ENCODE measurements at regions not wholly inside any gene's neighbourhood (a gene's known extent, or its start where the extent isn't known, plus 50 kb on each side); places are given as distances from the start of the nearest gene placed in this dataset.

DNA sequence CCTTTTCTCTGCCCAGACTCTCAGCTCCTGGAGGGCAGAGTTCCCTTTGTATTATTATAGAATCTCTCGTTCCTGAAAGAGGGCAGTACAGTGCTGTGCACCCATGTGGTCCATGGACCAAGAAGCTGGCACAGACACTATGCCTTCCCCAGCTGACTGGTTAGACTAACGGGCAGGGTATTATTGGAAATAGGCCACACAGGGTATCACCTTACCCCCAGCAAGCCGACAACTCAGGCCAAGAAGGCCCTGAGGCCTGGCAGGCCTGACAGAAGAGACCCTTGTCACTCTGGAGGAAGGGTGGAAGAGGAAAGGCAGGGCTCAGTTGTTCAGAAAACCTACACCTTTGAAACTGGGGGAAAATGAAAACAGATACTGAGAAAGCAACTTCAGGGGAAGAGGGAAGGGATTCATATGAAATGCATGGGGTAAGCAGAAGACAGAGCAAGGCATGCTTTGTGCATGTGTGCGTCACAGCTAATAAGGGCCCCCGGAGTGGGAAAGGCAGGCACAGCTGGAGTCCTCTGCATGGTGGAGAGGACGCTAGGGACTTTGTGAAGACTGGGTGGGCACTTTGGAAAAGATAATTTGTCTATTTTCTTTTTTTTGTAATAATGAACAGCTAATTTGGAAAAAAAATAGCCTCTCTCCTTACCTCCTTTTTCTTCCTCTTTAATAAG, 476.8 kb upstream of the CELF4 start:
- no peak for DNase-seq (ENCODE audit: low read depth in 2 of 2)

DNA sequence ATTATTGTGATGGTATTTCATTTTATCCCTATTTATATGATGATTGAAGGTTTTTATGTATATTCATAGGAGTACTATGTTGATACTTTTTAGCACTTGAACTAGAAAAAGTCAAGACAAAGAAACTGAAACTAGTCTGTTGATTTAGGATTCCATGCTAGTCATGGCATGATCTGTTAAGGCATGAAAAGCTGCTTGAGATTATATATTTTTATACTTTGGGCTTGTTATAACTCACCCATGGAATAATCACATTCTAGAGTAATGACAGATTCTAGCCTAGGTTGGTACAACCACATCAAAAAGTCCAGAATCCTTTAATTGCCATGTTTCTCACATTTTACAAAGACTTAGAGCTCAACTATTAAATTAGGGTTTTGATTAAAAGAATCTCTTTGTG, 472.6 kb upstream of the CELF4 start:
- no peak for DNase-seq (ENCODE audit: low read depth in 2 of 2)

DNA sequence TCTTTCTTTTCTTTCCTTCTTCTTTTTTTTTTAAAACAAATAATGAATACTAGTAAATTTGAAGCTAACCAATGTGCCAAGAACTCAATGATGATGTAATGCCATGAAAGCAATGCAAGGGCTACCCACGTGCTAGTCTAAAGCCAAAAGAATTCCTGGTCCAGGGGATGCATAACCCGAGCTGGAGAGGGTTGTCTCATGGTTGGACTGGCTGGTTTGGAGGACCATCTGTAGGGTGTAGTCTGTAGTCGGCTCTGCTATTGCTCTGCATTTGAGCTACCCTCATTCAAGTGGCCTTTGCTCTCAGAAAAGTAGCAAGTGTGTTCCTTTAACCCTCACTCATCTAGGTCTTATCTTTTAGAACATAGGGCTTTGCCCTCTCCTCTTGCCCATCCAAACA, 469.6 kb upstream of the CELF4 start:
- DNase-seq (ENCODE audit: low read depth in 2 of 2): no peak

DNA sequence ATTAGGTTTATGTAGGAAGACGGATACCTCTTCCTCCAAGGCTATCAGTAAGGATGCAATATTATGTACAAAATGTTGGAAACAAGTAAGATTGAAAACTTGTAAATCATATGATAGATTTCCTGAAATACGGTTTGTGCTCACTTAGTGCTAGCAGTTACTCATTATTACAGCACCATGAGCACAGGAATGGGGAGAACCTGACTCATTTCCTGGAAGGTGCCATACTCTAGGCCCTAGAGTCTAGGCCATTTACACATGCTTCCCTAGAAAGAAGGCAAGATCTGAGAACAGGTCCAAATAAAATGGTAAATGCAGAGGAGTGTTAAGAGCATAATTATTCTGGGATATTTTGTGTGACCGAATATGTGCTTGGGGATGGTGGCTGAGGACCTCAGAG, 467.7 kb upstream of the CELF4 start:
- no peak for DNase-seq (ENCODE audit: low read depth in 2 of 2)

DNA sequence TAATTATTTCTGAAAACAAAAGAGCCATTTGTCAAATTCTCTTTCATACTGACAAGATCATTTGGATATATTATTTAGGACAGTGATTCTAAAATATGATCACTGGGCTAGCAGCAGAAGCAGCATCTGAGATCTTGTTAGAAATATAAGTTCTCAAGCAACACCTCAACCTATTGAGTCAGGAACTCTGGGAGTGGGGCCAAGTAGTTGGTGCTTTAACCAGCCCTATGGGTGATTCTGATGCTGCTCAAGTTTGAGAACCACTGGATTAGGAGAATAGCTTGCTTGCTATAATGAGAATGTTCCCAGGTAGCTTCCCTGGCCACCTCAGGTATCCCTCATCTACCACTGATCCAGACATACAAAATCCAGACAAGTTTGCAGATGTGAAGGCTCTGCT, 466.9 kb upstream of the CELF4 start:
- DNase-seq (ENCODE audit: low read depth in 2 of 2): no peak

DNA sequence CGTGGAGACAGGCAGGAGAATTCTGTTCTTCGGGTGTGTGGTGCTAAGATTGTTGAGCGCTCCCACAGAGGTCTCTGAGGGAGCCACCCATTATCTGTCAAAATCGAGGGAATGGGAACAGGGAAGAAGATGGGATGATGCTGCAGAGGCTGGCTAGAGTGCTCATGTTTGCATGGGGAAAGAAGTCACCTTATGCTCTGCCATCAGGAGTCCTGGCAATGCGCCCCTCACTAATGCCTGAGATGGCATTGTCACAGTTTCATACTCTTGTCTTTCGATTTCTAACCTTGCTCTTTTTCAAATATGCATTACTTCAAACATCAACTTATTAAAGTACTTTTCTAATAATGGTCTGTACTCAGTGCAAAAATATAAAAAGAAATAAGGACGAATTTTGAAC, 463.3 kb upstream of the CELF4 start:
- DNase-seq (ENCODE audit: low read depth in 2 of 2): no peak

DNA sequence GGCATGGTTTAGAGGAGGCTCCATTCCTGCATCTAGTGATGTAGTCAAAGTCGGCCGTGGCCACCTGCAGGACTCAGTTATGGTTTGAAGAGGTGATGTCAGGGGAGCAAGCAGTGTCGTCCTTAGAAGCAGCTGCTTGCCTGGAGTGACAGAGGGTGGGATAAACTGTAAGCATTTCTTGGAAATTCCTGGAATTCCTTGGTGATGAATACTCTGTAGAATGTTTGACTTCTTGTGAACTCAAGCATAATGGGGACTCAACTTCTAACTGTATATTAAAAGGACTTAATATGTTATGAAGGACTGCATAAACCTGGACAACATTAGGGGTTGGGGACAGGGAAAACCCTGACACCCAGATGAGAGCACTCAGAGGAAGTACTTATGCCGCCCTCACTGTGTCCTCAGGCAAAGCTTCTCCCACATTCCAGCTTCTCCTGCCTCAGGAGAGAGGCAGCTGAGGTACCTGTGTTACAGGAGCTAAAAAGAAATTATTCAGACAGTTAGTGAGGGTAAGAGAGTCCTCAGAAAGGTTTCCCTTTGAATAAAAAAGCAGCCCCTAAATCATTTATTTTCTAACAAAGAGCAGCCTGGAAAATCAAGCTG, 459.9 kb upstream of the CELF4 start:
- DNase-seq (ENCODE audit: low read depth in 2 of 2): no peak

DNA sequence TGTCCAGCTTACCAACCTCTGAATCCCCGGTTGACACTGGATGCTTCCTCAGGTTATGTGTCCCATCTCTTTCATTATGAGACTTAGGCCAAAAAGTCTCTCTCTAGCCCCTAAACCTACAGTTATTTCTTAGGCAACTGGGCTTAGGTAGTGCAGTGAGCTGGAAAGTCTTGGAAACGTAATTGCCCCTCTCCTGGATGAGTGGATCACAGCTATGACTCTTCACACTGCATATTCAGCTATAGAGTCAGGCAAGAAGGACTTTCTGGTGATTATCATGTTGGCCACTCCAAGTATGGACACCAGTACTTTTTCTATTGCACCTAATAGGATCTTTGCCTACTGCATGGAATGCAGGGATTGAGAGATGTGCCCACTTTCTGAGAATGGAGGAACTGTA, 458.3 kb upstream of the CELF4 start:
- no peak for DNase-seq (ENCODE audit: low read depth in 2 of 2)

DNA sequence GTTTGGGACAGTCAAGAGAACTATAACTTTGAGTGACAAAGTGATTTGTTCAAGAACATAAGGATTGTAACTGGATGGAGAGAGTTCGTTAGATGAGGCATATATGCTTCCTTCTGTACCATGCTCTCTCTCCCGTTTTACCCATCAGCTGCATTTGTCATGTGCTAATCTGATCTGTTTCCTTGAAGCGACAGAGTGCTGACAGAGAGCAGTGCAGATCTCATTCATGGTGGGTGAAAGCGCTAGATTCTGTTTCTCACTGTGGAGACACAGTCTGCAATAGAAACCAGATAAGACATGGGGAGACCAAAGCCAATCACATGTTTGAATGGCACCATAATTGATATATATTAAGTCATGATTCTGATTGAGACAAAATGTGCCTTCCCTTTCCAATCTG, 456.6 kb upstream of the CELF4 start:
- DNase-seq (ENCODE audit: low read depth in 2 of 2): no peak

DNA sequence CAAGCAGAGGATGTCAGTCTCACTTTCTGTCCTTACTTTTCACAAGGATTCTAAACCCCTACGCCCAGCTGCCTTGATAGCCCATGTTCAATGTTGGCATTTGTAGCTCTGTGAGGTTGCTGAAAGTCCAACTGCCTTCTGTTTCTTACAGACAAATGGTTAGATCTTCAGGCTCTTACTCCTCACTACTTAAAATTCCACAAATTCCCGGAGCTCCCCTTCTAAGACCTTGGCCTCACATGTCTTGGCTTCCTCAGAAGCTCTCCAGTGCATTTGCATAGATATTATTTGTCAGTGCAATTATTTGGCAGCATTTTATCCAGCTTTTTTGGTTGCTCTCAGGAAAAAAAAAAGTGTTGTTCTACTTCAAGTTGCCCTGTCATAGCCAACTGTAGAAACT, 453.7 kb upstream of the CELF4 start:
- DNase-seq (ENCODE audit: low read depth in 2 of 2): no peak

DNA sequence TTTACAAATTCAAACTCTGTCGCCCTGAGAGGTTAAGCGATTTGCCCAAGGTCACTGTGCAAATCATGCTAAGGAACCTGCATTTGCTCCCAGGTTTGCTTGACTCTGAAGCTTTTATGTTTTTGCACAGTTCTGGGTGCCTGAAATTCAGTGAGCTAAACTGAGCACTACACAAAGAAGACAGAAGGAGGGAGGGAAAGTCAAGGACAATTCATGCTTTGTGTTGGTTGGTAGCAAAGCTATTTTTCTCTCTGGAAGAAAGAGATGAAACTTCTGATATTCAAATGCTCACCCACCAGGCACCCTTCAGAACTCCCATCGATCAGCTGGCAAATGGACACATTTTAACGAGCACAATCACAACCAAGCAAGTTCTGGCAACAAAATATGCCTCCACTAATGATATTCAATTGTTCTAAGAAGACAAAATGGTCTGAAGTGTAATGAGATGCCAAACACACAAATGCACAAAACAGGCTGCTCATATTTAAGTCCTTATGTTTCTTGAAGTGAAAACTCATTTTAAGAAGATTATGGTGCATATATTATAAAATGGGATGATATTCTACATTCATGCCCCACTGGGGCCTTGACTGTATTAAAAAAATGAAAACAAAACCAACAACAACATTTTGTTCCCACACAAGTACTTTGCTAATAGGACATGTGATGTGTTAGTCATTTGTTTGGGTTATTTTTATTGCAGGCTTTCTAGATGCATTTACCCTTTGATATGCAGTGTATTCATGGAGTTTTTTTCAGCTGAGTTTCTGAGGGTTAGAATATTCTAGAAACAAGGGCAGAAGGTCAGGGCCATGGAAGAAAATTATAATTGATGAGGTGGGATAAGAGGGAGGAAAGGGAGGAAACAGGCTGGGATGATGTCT, 445.6 kb upstream of the CELF4 start:
- no peak for DNase-seq (ENCODE audit: low read depth in 2 of 2)

DNA sequence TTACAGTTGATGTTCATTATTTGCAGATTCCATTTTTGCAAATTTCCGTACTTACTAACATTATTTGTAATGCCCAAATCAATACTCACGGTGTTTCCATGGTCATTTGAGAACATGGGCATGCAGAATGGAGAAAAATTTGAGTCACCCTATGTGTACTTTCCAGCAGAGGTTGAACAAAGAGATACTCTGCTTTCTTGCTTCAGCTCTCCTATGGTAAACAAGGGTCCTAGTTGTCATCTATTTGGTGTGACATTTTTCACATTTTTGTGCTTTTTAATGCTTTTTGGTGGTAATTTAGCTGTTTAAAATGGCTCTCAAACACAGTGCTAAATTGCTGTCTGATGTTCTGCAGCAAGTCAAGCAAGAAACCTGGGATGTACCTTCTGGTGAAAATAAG, 444.4 kb upstream of the CELF4 start:
- no peak for DNase-seq (ENCODE audit: low read depth in 2 of 2)

DNA sequence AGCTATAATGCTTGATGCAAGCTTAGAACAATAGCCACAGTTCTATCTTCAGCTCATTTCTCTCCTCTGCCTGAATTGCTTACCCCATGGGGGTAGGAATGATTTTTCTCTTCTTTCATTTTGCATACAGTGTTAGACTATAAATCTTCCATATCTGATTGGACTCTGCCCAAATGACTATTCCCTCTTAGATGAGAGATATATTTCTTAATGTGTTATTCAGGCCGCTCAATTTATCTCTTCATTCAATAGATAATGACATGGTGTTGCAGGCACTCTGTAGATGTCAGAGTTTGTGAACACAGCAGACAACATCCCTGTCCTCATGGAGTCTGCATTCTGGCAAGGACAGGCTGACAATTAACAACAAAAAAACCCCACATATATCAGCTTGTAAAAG, 443.7 kb upstream of the CELF4 start:
- DNase-seq (ENCODE audit: low read depth in 2 of 2): no peak

DNA sequence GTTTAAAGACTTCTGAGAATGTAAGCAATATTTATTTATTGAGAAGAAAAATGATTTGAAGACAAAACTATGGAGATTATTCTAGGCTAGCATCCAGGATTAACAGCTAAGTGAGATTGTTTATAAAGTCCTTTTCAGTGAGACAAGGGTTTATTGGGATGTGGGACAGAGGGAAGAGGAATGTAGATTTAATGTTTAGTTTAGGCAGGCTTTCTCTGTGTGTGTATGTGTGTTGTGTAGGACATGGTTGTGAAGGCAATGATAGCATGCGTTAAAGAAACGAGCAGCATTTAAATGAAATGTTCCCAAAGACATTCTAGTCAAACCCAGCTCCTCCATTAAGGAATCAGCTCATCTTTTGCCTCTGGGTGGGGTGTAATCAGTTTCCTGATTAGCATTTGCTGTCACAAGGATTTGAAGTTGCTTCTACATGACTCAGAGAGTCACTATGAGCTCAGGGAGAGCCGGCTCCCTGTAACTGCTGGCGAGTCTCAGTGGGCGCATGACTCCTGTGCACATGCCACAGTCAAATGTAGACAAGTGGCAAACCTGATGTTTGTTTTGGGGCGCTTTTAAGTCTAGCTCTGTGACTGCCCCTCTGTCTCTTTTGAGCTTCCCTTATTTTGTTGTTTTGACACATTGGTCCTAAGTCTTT, 442.2 kb upstream of the CELF4 start:
- no peak for DNase-seq (ENCODE audit: low read depth in 2 of 2)

DNA sequence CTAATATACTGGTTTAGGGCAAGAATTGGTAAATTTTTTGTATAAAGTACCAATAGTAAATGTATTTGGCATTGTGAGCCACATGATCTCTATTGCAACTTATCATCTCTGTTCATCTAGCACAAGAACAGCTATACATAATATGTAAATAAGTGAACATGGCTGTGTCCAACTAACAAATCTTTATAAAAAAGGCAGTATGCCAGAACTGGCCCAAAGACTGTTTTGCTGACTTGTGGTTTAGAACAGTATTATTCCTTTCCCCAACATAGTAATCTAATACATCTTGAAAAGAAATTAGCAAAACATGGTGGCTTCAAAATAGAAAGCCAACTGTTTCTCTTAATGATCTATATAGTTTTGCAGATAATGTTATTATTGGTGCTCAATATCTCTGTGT, 441.4 kb upstream of the CELF4 start:
- no peak for DNase-seq (ENCODE audit: low read depth in 2 of 2)

DNA sequence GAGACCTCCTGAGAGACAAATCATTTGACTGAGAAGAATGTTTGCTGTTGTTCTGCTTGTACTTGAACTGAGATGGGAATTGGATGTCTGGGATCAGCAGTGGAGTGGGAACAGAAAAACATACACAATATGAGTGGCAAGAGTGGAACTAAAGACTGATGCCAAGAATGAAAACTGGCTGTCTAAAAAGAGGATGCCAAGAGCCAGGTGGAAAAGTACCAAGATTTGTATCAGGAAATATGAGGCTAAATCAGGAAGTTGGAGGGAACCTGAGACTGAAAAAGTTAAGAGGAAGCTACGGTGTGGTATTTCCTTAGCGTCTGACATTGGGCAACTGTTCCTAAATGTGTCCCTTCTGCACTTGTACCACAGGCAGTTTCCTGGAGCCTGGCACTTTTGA, 440.9 kb upstream of the CELF4 start:
- DNase-seq (ENCODE audit: low read depth in 2 of 2): no peak

DNA sequence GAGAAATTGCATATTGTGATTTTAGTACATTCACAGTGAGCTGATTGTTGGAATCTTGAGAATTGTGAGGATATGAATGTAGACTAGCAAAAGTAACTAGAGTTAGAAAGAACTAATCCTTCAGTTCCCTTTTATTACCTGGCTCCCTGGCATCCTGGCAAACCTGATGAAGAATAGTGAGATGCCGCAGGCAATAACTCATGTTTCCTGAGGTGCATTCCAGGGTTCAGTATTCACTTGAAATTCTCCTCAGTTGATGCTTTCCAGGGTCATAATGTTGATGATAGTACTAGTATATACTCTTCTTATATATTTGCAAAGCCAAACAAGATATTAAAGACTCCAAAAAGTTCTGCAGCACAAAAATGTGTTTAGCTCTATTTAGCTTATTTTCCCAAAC, 432.1 kb upstream of the CELF4 start:
- DNase-seq (ENCODE audit: low read depth in 2 of 2): no peak

DNA sequence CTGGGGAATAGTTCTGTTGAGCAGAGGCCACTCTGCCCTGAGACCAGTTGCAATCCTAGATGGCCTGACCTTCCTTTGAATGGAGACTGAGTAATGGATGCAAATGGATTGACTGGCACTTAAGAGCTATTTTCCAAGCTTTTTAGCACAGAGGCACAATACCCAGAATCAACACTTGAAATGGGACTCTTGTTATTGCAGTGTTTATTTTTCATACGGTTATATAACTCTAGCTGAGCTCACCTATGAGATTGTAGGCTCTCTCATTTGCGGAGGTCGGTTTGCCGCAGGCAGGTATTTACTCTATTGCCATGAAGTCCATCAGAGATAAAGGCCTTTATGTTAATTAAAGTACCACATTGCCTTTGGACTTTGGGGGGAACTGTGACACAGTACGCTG, 422.3 kb upstream of the CELF4 start:
- DNase-seq (ENCODE audit: low read depth in 2 of 2): no peak

DNA sequence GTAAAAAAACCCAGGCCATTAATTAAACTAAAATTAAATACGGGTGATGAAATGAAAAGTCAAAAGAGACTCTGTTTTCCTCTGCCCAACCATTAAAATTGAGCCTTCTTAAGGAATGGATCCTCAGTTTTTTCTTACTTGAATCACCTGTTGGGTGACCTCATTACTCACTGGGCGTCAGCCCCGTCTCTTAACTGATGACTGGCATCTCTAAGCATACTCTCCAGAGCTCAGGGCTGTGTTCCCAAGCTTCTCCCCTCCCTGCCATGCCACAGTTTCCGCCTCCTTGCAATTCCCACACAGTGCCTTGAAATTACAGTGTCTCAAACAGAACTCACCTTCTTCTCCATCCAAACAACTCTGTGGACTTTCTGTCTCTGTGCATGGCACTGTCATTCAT, 421.1 kb upstream of the CELF4 start:
- DNase-seq (ENCODE audit: low read depth in 2 of 2): no peak

DNA sequence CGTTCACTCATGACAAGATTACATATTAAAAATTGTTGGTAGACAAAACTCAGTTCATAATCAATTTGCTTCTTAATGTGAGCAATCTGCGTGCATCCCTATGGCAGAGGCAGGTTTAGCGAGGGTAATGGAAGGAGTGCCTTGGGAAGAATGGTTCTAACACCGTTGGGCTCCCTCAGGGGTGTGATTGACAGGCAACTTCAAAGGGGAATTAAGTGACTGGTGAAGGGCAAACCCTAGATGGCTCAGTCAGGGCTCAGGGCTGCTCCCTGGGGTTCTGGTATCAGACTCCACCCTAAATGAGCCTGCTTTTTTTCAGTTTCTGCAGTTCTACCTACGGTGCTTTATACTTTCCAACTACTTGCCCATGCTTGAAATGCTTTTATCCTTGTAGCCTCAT, 419.5 kb upstream of the CELF4 start:
- DNase-seq (ENCODE audit: low read depth in 2 of 2): no peak

DNA sequence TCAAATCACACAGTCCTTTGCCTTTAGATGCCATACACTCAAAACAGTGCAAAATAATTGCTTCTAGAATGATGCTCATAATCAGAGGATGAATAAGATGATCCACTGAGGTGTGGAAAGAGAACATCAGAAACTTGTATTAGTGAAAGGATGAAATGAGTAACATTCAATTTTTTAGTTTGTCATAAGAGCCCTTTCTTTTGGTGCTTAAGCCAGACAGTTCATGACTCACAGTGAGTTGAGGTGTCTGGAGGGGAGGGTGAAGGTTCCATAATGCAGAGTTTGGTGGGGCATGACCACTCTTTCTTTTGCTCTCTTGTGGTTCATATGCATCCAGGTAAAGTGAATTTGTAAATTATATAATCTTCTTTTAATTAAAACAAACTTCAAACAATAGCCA, 415.0 kb upstream of the CELF4 start:
- DNase-seq (ENCODE audit: low read depth in 2 of 2): no peak

DNA sequence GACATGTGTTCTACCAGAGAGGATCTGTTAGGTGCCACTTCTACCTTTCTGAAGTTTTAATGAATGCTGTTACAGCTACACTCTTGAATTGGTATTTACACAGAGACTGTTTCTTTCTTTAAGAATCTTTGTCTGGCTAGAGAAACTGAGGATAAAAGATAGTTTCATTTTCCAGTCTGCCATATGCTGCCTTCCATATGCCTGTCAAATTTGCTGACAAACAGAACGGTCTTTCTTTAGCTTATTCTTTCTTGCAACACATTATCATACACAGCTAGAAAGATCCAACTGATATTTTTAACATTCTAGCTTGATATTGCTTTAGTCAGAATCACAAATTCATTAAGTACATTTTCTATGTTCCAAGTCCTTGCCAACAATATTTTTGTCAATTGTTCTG, 409.8 kb upstream of the CELF4 start:
- DNase-seq (ENCODE audit: low read depth in 2 of 2): no peak

DNA sequence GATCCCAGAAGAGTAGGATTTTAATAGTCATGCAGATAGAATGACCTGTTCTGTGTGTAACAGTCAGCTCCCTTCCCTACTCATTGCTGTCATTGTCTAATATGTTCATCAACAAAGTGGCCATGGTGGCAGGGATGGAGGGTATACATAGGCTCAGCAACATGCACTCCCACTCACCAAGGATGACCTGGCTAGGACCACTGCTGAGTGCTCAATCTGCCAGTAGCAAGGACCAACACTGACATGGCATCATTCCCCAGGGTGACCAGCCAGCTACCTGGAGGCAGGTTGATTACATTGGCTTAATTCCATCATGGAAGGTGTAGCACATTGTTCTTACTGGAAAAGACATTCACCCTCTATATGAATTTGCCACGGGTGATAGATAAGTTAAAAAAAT, 401.7 kb upstream of the CELF4 start:
- no peak for DNase-seq (ENCODE audit: low read depth in 2 of 2)

Measured in stimulated activated CD4-positive, alpha-beta T cell treated with anti-CD3 and anti-CD28 coated beads, Interleukin-1b, Interleukin-23, amount 100 ng/mL, for 4 hours (primary cell).